ENCODE measurements at regions not wholly inside any gene's neighbourhood (a gene's known extent, or its start where the extent isn't known, plus 50 kb on each side); places are given as distances from the start of the nearest gene placed in this dataset.

- no peak for FAIRE-seq
- no peak overlapping the region for H3K4me3 ChIP-seq (ENCODE audit: low read depth, low read length)
- no peak for TF ChIP-seq CTCF (IDR thresholded peaks at IDR 0.05; ENCODE audit: insufficient read depth, low read length, severe bottlenecking)
- DNase-seq (ENCODE audit: low read depth): no peak
- H3K27me3 ChIP-seq (ENCODE audit: control insufficient read depth, insufficient read depth, low read length): no peaks in the 10 kb centered on the region
- H3K36me3 ChIP-seq (ENCODE audit: control insufficient read depth, insufficient read depth, low read length): no peaks in the 10 kb centered on the region
Observed at GRCh38 chr15:77786181-77786890, 153.6 kb upstream of the LINGO1 start.

DNA sequence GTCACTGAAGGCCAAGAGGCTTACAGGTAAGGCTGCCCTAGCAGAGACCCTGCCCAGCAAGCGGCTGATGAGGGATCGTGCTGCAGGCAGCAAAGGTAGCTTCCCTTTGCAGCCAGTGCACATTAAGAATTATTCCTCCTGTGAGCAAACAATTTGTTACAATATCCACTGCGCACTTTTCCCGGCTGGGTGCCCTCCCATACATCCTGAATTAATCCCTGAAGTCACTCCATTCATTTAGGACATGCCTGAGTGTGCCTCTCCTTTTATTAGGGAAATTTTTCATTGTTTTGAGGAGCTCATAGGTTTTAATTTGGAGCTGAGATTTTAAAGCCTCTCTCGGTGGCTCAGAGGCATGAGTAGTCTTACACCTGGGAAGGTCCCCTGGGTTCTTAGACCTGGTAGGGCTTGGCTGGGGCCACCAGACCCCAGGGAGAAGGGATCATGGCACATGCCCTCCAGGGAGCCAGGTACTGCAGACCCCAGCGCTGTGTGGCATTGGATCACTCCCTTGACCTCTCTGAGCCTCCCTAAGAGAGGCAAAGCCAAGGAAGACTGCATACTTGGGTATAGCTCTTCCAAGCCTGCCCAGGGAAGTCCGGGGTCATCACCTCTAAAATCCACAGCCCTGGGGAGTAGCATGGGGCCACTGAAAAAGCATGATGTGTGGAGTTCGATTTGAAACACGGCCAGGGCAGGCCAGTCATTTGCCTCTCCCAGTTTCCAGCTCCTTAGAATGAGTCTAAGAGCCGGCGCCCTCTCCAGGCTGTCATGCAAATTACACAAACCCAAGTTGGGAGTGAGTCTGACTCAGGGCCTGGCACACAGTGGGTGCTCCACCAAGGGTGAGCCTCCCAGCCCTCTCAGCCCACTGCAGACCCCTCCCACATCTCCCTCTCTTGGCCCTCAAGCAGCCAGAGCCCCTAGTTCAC, 151.9 kb upstream of the LINGO1 start:
- FAIRE-seq (no peak), DNase-seq (ENCODE audit: low read depth) (peak; percentile 1)
- Histone ChIP-seq H3K4me3 (ENCODE audit: low read depth, low read length) (no peak overlapping the region), H3K36me3 (ENCODE audit: control insufficient read depth, insufficient read depth, low read length) (no peaks in the 10 kb centered on the region), H3K27me3 (ENCODE audit: control insufficient read depth, insufficient read depth, low read length) (no peaks in the 10 kb centered on the region)
- TF ChIP-seq CTCF (IDR thresholded peaks at IDR 0.05; ENCODE audit: insufficient read depth, low read length, severe bottlenecking): peak; percentile 43

DNA sequence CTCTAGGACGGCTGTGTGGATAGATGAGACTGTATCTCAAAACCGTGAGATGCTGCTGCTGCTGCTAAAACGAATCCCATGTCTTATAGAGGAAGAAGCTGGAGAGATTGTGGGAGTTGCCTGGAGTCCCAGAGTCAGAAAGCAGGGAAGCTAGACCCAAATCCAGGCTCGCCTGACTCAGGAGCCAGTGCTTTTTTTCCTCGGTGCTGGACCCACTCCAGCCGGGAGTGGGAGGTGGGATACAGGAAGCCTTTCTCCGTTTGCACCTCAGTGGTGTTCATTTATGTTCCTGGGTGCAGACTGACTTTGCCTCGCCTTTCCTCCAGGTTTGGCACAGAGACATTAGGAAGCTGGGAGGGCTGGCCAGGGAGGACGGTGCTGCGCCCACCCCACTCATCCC, 150.9 kb upstream of the LINGO1 start:
- DNase-seq (ENCODE audit: low read depth) (no peak), FAIRE-seq (no peak)
- Histone ChIP-seq H3K4me3 (ENCODE audit: low read depth, low read length) (no peak overlapping the region), H3K36me3 (ENCODE audit: control insufficient read depth, insufficient read depth, low read length) (no peaks in the 10 kb centered on the region), H3K27me3 (ENCODE audit: control insufficient read depth, insufficient read depth, low read length) (no peaks in the 10 kb centered on the region)
- TF ChIP-seq CTCF (IDR thresholded peaks at IDR 0.05; ENCODE audit: insufficient read depth, low read length, severe bottlenecking): no peak

DNA sequence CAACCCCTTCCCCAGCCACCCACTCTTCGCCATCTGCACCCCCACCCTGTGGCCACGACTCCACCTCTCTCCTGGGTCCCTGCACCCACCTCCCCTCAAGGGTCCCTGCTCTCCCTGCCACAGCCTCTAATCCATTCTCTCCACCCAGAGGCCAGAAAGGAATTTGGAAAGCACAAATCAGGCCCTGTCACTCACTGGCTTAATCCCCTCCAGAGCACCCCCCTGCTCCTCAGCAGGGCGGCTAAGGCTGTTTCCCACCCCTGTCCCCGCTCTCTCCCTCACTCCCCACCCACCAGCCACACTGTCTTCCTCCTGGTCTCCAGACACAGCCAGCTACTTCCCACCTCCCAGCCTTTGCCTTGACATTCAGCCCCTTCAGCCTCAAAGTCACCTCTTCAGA, 150.0 kb upstream of the LINGO1 start:
- no peak for DNase-seq (ENCODE audit: low read depth)
- no peak overlapping the region for H3K4me3 ChIP-seq (ENCODE audit: low read depth, low read length)
- FAIRE-seq: no peak
- H3K36me3 ChIP-seq (ENCODE audit: control insufficient read depth, insufficient read depth, low read length): no peaks in the 10 kb centered on the region
- TF ChIP-seq CTCF (IDR thresholded peaks at IDR 0.05; ENCODE audit: insufficient read depth, low read length, severe bottlenecking): no peak
- H3K27me3 ChIP-seq (ENCODE audit: control insufficient read depth, insufficient read depth, low read length): no peaks in the 10 kb centered on the region

DNA sequence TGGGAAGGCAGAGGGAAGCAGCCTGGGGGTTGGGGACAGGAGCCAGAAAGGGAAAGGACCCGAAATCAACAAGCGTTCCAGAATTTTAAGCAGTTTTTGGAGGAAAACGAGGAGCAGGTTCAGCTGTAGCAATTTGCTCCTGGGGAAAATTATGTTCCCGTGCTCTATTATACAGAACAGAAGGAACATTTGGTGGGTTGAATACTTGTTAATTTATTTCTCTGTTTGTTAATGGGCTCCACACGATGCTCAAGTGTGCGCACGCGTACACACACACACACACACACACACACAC, 149.2 kb upstream of the LINGO1 start:
- Histone ChIP-seq H3K4me3 (ENCODE audit: low read depth, low read length) (no peak overlapping the region), H3K36me3 (ENCODE audit: control insufficient read depth, insufficient read depth, low read length) (no peaks in the 10 kb centered on the region), H3K27me3 (ENCODE audit: control insufficient read depth, insufficient read depth, low read length) (no peaks in the 10 kb centered on the region)
- no peak for DNase-seq (ENCODE audit: low read depth)
- no peak for TF ChIP-seq CTCF (IDR thresholded peaks at IDR 0.05; ENCODE audit: insufficient read depth, low read length, severe bottlenecking)
- no peak for FAIRE-seq
